Hepatocyte (in vitro differentiated cells): ENCODE measurements at regions not wholly inside any gene's neighbourhood (a gene's known extent, or its start where the extent isn't known, plus 50 kb on each side); places are given as distances from the start of the nearest gene placed in this dataset.
A peak's percentile ranks its signal among the peaks of the same experiment; 100 is the strongest.

ENCODE experiments used
- DNase-seq: peaks from one replicate; pipeline ENCODE4 v3.0.0-alpha.2; 2016; ENCODE audit warnings: low spot score
- H2AFZ ChIP-seq: fragments of 200-600 bp; sonication (generic); 2 replicates; pipeline ENCODE4 v1.6.0; 2016; ENCODE audit warnings: antibody characterized with exemption, mild to moderate bottlenecking
- H3K27ac ChIP-seq: fragments of 200-600 bp; sonication (generic); 2 replicates; pipeline ENCODE4 v1.5.1; 2016; ENCODE audit warnings: mild to moderate bottlenecking
- H3K27me3 ChIP-seq: fragments of 200-600 bp; sonication (generic); 2 replicates; pipeline ENCODE4 v1.6.1; 2016
- H3K36me3 ChIP-seq: fragments of 200-600 bp; sonication (generic); replicated peaks from 2 replicates; pipeline ENCODE4 v1.5.1; 2016; ENCODE audit warnings: low read depth; ENCODE audit not compliant: insufficient read depth
- H3K4me1 ChIP-seq: fragments of 200-600 bp; sonication (generic); 2 replicates; pipeline ENCODE4 v1.5.1; 2016; ENCODE audit warnings: mild to moderate bottlenecking, moderate library complexity; ENCODE audit not compliant: insufficient read depth
- H3K4me2 ChIP-seq: fragments of 200-600 bp; sonication (generic); 2 replicates; pipeline ENCODE4 v1.6.0; 2016
- H3K4me3 ChIP-seq: fragments of 200-600 bp; sonication (generic); 2 replicates; pipeline ENCODE4 v1.5.1; 2016; ENCODE audit warnings: mild to moderate bottlenecking
- H3K79me2 ChIP-seq: fragments of 200-600 bp; sonication (generic); 2 replicates; pipeline ENCODE4 v1.6.0; 2017; ENCODE audit warnings: mild to moderate bottlenecking
- H3K9me2 ChIP-seq: fragments of 200-600 bp; sonication (generic); replicated peaks from 2 replicates; pipeline ENCODE4 v1.6.0; 2017; ENCODE audit warnings: mild to moderate bottlenecking; ENCODE audit not compliant: insufficient read depth
- H3K9me3 ChIP-seq: fragments of 200-600 bp; sonication (generic); 2 replicates; pipeline ENCODE4 v1.5.1; 2016; ENCODE audit warnings: low read depth, mild to moderate bottlenecking
- H4K20me1 ChIP-seq: fragments of 200-600 bp; sonication (generic); 2 replicates; pipeline ENCODE4 v1.6.0; 2016; ENCODE audit warnings: mild to moderate bottlenecking; ENCODE audit not compliant: insufficient read depth, poor library complexity, severe bottlenecking
- EZH2 ChIP-seq: fragments of 200-600 bp; sonication (generic); IDR thresholded peaks from 2 replicates; pipeline ENCODE4 v1.6.1; 2016; ENCODE audit warnings: antibody characterized with exemption, mild to moderate bottlenecking, borderline replicate concordance
- EZH2phosphoT487 ChIP-seq: fragments of 200-600 bp; sonication (generic); IDR thresholded peaks from one replicate; pipeline ENCODE4 v1.6.1; 2018; ENCODE audit warnings: antibody characterized with exemption, mild to moderate bottlenecking, low read depth, moderate library complexity; ENCODE audit not compliant: unreplicated experiment, severe bottlenecking
- WGBS: methylation state at CpG from one replicate; pipeline ENCODE4 v1.1.6; 2016; ENCODE audit warnings: low lambda C conversion rate; ENCODE audit errors: missing lambda C conversion rate; 5-methylcytosine and 5-hydroxymethylcytosine counted together
- TF ChIP-seq, protein P1 (sequence below): fragments of 200-600 bp; sonication (generic); IDR thresholded peaks from 2 replicates; pipeline ENCODE4 v1.5.1; 2016; ENCODE audit warnings: antibody characterized with exemption, mild to moderate bottlenecking; ENCODE audit not compliant: poor library complexity

DNA sequence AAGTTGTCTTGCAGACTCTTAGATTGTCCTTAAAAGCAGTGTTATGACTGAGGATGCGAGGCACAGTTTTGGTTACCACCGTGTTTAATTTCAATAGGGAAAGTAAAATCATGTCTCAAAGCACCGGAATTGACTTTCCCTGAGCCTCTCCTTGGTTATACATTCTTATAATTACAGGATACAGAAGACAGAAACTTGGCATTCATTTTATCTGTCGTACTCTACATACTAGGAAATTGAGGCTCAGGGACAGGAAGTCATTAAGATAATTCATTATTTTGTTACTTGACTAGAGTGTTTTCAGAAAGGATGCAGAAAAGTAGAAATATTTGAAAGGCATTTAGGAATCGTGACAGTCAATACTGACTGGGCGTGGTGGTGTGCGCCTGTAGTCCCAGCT, 54.0 kb upstream of the SPATA31D4 start:
- Histone ChIP-seq H3K9me3 (no peaks in the 10 kb centered on the region), H4K20me1 (no peaks in the 10 kb centered on the region), H3K27me3 (no peaks in the 10 kb centered on the region), H3K27ac (no peak overlapping the region), H3K36me3 (no peaks in the 10 kb centered on the region), H3K4me3 (no peak overlapping the region), H2AFZ (no peak overlapping the region), H3K4me2 (no peak overlapping the region), H3K4me1 (no peaks in the 10 kb centered on the region), H3K79me2 (no peaks in the 10 kb centered on the region), H3K9me2 (no peaks in the 10 kb centered on the region)
- DNase-seq = no peak
- 85% methylated on average over 7 of the region's 7 CpGs for WGBS
- TF ChIP-seq, protein P1, sequence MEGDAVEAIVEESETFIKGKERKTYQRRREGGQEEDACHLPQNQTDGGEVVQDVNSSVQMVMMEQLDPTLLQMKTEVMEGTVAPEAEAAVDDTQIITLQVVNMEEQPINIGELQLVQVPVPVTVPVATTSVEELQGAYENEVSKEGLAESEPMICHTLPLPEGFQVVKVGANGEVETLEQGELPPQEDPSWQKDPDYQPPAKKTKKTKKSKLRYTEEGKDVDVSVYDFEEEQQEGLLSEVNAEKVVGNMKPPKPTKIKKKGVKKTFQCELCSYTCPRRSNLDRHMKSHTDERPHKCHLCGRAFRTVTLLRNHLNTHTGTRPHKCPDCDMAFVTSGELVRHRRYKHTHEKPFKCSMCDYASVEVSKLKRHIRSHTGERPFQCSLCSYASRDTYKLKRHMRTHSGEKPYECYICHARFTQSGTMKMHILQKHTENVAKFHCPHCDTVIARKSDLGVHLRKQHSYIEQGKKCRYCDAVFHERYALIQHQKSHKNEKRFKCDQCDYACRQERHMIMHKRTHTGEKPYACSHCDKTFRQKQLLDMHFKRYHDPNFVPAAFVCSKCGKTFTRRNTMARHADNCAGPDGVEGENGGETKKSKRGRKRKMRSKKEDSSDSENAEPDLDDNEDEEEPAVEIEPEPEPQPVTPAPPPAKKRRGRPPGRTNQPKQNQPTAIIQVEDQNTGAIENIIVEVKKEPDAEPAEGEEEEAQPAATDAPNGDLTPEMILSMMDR = no peak
- TF ChIP-seq EZH2 = no peak
- TF ChIP-seq EZH2phosphoT487 = no peak

DNA sequence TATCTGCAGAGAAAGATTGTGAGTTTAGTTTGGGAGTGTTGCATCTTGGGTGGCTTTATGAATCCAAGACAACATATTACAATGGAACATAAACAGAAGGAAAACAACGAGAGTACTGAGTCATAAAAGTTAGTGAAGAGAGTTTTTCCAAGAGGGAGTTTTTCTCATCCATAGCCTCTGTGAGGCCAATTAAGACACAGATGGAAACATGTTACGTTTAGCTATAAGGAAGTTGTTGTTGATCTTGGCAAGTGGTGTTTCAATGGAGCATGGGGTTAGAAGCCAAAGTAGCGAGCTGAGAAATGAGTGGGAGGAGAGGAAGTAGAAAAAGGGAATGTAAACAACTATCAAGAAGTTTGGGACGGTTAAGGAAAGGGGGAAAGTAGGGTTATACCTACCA, 53.3 kb upstream of the SPATA31D4 start:
- H3K79me2 ChIP-seq = no peaks in the 10 kb centered on the region
- H3K27me3 ChIP-seq = no peaks in the 10 kb centered on the region
- 58% methylated on average over 4 of the region's 4 CpGs for WGBS
- peak; percentile 16 for DNase-seq
- H3K9me3 ChIP-seq = no peaks in the 10 kb centered on the region
- no peak overlapping the region for H3K27ac ChIP-seq
- H3K9me2 ChIP-seq = no peaks in the 10 kb centered on the region
- H2AFZ ChIP-seq = no peak overlapping the region
- no peaks in the 10 kb centered on the region for H3K4me1 ChIP-seq
- H3K4me2 ChIP-seq = no peak overlapping the region
- no peaks in the 10 kb centered on the region for H3K36me3 ChIP-seq
- TF ChIP-seq EZH2phosphoT487 (no peak), EZH2 (no peak)
- TF ChIP-seq, protein P1 = no peak
- no peaks in the 10 kb centered on the region for H4K20me1 ChIP-seq
- H3K4me3 ChIP-seq = no peak overlapping the region

DNA sequence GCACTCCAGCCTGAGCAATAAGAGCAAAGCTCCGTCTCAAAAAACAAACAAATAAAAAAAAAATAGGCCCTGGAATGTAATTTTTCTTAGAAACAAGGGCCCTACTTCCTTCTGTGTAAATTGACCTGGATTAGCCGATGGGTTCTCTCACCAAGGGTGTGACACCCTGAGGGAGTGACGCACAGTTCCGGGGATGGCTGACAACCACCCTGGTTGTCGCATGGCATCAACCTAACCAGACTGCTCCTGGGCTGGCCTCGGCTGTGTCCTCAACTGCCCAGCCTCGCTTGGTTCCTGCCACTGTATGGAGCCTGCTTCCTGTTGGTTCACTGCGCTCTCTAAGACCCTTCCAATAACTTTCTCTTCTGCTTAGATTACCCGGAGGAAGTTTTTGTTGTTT, 51.2 kb upstream of the SPATA31D4 start:
- Histone ChIP-seq H3K4me2 (no peak overlapping the region), H3K79me2 (no peaks in the 10 kb centered on the region), H3K27me3 (no peaks in the 10 kb centered on the region), H3K27ac (no peak overlapping the region), H3K9me2 (no peaks in the 10 kb centered on the region), H3K4me1 (no peaks in the 10 kb centered on the region), H4K20me1 (no peaks in the 10 kb centered on the region), H3K9me3 (no peaks in the 10 kb centered on the region), H3K4me3 (no peak overlapping the region), H3K36me3 (no peaks in the 10 kb centered on the region), H2AFZ (no peak overlapping the region)
- WGBS = 91% methylated on average over 9 of the region's 9 CpGs
- TF ChIP-seq, protein P1 = no peak
- TF ChIP-seq EZH2phosphoT487 (no peak), EZH2 (no peak)
- DNase-seq = no peak
